Inferior parietal cortex (tissue), 1 donor: ENCODE measurements at regions not wholly inside any gene's neighbourhood (a gene's known extent, or its start where the extent isn't known, plus 50 kb on each side); places are given as distances from the start of the nearest gene placed in this dataset.

Source experiments
- DNase-seq: peaks from one replicate; pipeline ENCODE4 v3.0.0-alpha.2; 2016; ENCODE audit errors: extremely low spot score

DNA sequence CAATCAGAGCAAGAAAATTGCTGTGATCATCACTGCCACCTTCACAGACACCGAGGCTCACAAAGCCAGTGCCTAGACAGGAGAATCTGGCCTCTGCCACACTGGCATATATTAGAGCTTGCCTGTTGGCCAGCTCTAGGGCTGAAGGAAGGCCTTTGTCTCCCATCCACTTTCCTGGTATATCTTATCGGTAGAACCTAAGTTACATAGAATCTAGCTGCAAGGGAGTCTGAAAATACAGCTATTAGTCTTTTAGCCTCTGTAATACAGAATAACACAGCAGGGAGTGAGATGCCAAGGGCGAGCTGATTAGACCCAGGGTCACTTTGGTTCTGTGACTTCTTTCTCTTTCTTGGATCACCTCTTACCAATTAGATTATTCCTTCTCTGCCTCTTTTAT is 154.9 kb upstream of the KL start:
- no peak for DNase-seq

- DNase-seq = no peak
Measured at GRCh38 chr13:32863596-32863995, 152.6 kb upstream of the KL start.

DNA sequence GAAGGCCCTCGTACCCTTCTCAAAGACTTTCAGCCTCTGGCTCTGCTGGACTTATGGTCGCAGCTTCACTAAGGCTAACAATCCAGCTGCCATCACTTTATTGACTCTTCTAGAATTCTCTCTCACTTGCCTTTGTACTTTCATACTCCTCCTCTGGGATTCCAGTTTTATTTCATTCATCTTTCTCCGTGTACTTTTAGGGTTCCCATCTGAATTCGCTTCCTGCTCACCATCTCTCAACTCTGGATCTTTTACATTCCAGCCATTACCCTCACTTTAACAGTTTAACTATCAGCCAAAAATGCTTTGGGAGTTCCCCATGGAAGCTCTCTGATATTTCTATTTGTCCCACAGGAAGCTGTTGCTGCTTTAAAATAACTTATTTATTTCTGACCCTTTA is 149.3 kb upstream of the KL start:
- no peak for DNase-seq

DNA sequence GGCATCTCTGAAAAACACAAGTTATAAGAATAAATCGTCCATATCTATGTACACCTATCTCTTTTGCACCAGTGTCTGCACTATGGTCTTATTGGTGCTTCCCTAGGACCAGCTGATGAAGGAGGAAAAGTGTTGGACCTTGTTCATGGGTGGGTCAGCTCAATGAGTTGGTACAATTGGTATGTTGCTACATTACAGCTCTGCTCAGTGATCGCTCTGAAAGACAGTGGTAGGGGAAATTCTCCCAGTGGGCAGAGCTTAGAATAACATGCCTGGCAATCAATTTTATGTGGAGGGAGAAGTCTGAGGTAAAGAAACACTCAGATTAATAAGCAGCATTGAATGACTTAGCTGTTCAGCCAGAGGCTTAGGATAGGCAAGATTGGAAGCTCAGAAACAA is 138.7 kb upstream of the KL start:
- no peak for DNase-seq

GRCh38 chr13:32878163-32878562 is 138.1 kb upstream of the KL start:
- no peak for DNase-seq

DNA sequence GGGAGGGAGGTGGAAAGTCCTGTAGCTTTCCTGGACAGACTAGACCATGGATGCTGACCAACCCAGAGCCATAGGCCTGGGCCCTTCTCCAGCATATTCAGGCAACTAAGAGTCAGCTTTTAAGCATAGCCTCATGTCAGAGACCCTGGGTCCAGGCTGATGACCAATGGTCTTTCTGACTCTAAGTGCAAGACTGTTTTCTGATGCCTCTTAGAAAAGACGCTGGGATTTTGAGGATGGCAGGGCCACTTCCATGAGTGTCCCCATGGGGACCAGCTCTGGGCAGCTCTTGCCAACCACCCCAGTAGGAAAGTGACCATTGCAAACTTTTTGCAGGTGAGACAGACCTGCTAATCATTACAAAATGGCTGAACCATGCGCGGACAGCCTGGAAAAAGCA is 135.6 kb upstream of the KL start:
- no peak for DNase-seq

DNA sequence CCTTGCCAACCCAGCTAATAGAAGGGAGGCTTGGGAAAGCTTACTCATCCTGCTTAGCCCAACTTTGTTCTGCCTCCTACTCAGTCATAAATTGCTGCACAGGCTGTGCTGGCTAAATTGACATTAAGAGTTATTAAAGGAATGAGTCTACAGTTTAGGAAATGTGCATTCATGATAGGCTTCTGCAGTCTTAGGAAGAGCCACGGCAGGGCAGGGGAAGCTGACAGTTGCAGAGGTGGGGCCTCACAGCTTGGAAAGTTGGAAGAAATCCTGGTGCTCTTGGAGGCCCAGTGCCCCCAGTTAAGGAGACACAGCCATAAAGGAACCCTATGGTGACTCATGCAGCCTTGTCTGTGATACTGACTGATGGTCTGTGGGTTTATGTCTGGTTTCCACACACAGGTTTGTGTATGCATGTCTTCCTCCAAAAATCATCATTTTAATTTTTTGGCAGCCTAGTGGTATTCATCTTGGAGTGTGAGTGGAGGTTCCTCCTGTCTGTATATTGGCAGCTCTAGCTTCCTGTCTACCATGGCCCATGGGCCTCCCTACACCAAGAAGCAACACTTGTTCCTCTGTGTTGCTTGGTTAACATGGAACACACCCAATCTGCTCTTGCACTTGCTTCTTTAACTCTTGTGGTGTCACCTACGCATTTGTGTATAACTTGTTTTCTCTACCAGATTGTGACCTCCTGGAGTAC is 135.0 kb upstream of the KL start:
- DNase-seq = peak; percentile 44

DNA sequence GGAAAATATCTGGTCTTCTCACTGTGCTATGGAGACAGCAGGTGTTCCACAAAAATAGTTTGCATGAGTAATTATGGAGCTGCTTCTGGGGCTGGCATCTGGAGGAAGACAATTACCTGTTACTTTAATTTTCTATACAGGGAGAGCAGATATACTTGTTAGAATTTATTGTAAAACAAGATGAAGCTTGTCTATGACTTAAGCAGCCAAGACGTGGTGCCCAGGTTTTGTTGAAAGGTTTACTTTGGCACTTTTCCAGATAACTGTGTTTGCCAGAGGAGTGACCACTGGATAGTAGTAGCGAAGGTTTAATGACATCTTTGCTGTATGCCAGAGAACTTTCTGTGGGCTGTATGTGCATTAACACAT is 134.5 kb upstream of the KL start:
- DNase-seq = no peak

DNA sequence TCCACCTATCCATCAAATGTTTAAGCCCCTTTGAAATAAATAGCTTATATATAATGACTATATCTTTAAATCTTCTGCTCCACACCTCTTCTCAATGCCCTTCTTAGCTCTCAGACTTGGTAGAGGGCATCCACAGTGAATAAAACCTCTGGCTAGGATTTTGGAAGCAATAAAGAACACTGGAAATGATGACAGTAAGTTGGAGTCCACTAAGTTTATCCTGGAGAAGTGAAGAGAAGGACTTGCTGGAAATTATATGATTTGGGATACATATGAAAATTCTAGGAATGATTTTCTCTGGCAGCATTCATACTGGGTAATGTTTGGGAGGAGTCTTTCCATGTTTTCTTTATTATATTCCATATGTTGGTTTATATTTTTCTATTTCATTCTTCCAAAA is 133.5 kb upstream of the KL start:
- no peak for DNase-seq

- peak; percentile 26 for DNase-seq
Measured at GRCh38 chr13:32883474-32883873, 132.7 kb upstream of the KL start.

DNA sequence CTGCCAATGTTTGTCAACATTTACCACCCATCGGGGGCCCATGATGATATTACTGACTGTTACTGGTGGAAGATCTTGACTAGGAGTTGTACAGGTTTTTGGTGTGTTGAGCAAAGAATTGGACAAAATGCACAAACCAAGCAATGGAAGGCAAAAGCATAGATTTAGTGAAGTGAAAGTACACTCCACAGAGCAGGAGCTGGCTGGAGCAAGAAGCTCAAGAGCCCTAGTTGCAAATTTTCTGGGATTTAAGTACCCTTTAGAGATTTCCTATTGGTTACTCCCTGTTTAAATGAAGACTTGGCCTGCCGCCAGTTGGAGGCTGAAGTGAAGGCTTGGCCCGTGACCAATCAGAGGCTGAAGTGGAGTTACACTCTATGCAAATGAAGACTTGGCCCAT is 128.6 kb upstream of the KL start:
- DNase-seq = no peak

DNA sequence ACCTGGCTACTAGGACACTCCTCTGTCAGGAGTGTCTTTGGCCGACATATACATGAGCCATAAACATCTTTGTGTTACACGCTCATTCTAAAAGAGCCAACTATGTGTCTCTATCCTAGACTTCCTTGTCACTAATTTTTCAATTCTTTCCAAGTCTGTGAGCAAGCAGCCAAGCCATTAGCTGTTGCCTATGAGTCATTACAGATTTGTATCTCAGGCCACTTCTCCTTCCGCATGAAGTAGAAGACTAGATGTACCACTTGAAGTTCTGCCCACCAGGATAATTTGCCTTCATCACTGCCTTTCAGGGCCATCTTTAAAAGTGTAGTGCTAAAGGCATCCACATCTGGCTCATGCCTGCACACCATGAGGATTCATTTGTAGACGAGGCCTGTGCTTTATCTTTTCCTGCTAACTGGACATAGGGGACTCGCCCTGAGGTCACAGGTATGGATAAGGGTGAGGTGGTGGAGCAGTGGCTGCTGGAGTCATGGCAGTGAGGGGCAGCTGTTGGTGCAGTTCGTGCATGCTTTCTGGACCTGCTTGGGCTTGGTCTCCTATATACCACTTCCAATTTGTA is 126.1 kb upstream of the KL start:
- no peak for DNase-seq

DNA sequence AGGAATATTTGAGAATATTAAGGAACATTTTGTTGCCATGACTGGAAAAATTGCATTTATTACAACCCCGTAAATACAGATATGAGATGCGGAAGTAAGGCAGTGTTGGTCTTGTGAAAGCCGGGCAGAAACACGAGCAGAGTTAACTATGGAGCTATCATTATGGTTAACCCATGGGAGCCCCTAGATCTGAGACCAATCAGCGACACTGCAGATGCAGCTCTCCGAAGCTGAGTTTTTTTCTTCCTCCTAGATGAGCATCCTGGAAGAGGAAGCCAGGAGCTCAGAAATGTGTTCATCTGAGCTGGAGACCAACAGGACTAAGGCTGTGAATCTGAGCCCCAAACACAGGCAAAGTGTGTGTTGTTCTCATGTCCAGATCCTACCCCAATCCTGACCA is 123.0 kb upstream of the KL start:
- no peak for DNase-seq

DNA sequence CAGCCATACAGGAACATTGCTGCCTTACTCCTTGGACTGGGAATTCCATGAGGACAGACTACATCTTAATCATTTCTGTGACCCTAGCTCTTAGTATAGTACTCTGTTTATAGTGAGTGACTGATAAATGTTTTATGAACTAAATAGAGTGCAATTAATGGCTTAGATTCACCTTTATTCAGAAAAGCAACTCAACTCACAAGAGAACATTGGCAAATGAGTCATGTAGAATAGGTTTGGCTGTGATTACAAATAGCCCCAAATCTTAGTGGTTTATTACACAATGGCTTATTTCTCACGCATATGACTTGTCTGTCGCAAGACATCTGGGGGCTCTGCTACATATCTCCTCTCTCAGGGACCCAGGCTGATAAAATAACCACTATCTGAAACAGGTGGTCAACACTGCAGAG is 121.6 kb upstream of the KL start:
- DNase-seq = no peak

DNA sequence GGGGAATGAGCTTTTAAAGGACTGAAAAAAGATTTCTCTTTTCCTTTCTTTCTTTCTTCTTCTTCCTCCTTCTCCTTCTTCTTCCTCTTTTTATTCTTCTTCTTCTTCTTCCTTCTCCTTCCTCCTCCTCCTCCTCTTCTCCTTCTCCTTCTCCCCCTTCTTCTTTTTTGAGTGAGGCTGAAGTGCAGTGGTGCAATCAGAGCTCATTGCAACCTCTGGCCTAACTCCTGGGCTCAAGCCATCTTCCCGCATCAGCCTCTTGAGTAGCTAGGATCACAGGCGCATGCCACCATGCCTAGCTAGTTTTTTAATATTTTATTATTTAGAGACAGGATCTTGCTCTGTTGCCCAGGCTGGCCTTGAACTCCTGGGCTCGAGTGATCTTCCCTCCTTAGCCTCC is 120.9 kb upstream of the KL start:
- no peak for DNase-seq

GRCh38 chr13:32897296-32897695 is 118.9 kb upstream of the KL start:
- no peak for DNase-seq

GRCh38 chr13:32902029-32902780 is 114.0 kb upstream of the KL start:
- no peak for DNase-seq

- no peak for DNase-seq
Measured at GRCh38 chr13:32902874-32903273, 113.3 kb upstream of the KL start.

DNA sequence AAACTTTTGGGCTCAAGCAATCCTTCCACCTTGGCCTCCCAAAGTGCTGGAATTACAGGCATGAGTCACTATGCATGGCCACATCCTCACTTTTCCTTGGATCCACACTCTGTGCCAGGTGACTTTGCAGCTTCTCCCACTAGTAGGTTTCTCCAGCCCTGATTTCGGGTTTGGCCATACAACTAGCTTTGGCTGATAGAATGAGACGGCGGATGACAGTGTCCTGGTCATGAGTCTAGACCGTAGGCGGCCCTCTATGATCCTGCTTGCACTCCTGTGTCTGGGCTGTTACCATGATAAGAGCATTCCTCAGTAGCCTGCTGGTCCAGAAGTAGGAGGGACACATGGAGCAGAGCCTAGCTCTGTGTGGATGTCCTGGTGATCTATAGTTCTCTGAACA is 112.5 kb upstream of the KL start:
- no peak for DNase-seq

- no peak for DNase-seq
Measured at GRCh38 chr13:32904266-32904665, 112.0 kb upstream of the KL start.

DNA sequence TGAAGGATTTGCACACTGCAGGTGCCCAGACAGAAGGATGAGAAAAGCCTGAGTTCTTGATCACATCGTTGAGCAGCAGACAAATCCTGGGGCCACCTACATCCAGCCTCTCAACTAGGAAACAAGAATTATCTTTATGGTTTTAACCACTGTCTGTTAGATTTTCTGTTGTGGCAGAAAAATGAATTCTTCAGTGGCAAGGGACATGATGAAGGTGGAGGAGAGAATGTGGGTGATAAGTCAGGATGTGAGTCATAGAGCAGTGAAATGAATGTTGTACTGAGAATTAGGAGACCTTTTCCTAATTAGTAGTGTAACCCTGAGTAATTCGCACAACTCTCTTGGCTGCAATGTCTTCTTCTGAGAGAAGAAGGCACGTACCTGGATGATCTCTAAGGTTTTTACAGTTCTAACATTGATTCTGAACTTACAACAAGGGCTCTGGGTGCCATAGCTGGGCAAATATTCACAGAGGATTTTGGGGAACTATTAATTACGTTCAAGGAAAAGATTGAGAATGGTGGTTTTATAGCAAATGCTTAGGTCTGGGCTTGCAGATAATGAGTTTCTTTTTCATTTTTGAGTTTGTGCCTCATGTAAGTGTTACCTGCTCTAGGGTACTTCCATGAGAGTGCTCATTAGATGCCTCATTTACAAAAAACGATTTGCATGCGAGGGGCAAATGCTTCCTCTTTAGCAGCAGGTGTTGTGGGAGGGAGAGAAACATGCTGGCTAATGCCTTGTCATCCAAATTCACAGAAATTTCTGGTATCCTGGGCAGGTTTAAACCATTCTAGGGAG is 111.0 kb upstream of the KL start:
- DNase-seq = peak; percentile 63

- no peak for DNase-seq
Measured at GRCh38 chr13:32905864-32906180, 110.4 kb upstream of the KL start.

GRCh38 chr13:32907211-32907610 is 109.0 kb upstream of the KL start:
- no peak for DNase-seq
